HepG2 (cell line): ENCODE measurements at regions not wholly inside any gene's neighbourhood (a gene's known extent, or its start where the extent isn't known, plus 50 kb on each side); places are given as distances from the start of the nearest gene placed in this dataset.

ENCODE experiments used
- ATAC-seq: fragments of 200-7000 bp; cut with Tn5 transposase; 3 replicates; pipeline ENCODE4 v1.9.1; 2020; ENCODE audit warnings: mild to moderate bottlenecking, moderate library complexity
- BruUV-seq: library from RNA; stranded (reverse); fragments of 400-500 nt; replicated peaks from 2 replicates; lab custom pipeline; 2021; lab: Mats Ljungman, UMichigan
- CTCF ChIA-PET: fragments of 300-600 bp; formaldehyde crosslinking; extraction: SDS; loops from one replicate; lab custom pipeline; 2021; ENCODE audit warnings: low total read pairs, inconsistent platforms, low intra/inter-chr PET ratio; lab: Yijun Ruan, JAX
- POLR2A ChIA-PET: fragments of 350-600 bp; sonication (Branson Sonifier 250); formaldehyde crosslinking; loops from one replicate; lab custom pipeline; 2020; ENCODE audit warnings: antibody characterized with exemption, inconsistent platforms; lab: Yijun Ruan, JAX
- DNase-seq: peaks from one replicate; pipeline ENCODE4 v3.0.0-alpha.2; 2015; ENCODE audit warnings: low spot score
- FAIRE-seq: peaks from 3 replicates; lab custom pipeline; 2011; peaks lifted over from hg19 to GRCh38; lab: Jason Lieb, UNC
- H2AFZ ChIP-seq: one replicate; pipeline ENCODE4 v1.6.1; 2011; ENCODE audit warnings: low read length, inconsistent platforms
- H3K27ac ChIP-seq: fragments of 300-600 bp; 3 replicates; pipeline ENCODE4 v1.8.0; 2011; ENCODE audit warnings: mixed run types, mild to moderate bottlenecking, mixed read lengths, low read length, inconsistent platforms; ENCODE audit not compliant: insufficient read depth; ENCODE audit errors: extremely low read length
- H3K27me3 ChIP-seq, 2 experiments: fragments of 200-600 bp in 1 of 2; 2 replicates in 1 of 2; 3 replicates in 1 of 2; pipeline versions ENCODE4 v1.6.0 to v1.8.0; 2011; ENCODE audit warnings: low read length in 2 of 2, mild to moderate bottlenecking in 2 of 2, moderate library complexity in 2 of 2, inconsistent platforms in 1 of 2; ENCODE audit not compliant: insufficient read depth in 2 of 2, control insufficient read depth in 1 of 2
- H3K36me3 ChIP-seq, 2 experiments: fragments of 200-600 bp in 1 of 2; replicated peaks in 1 of 2; 2 replicates in 1 of 2; 3 replicates in 1 of 2; pipeline versions ENCODE4 v1.5.1 to v1.8.0; 2011; ENCODE audit warnings: low read length in 2 of 2, inconsistent platforms in 1 of 2; ENCODE audit not compliant: insufficient read depth in 2 of 2, control insufficient read depth in 1 of 2
- H3K4me1 ChIP-seq: 2 replicates; pipeline ENCODE4 v1.5.1; 2012; ENCODE audit warnings: low read length, inconsistent platforms; ENCODE audit not compliant: insufficient read depth
- H3K4me2 ChIP-seq: 2 replicates; pipeline ENCODE4 v1.6.0; 2011; ENCODE audit warnings: low read depth, low read length, inconsistent platforms
- H3K4me3 ChIP-seq, 3 experiments: fragments of 200-600 bp in 1 of 3; sonication (generic), shearing (Covaris generic) in 1 of 3; replicated peaks in 1 of 3; 2 replicates each; pipeline ENCODE4 v1.5.1; 2011 to 2016; ENCODE audit warnings: low read length in 3 of 3, inconsistent platforms in 2 of 3, low read depth in 2 of 3, mild to moderate bottlenecking in 2 of 3, control low read depth in 1 of 3, mixed read lengths in 1 of 3; ENCODE audit not compliant: insufficient read depth in 1 of 3
- H3K79me2 ChIP-seq: one replicate; pipeline ENCODE4 v1.6.1; 2011; ENCODE audit warnings: low read length, inconsistent platforms; ENCODE audit not compliant: insufficient read depth
- H3K9ac ChIP-seq: 2 replicates; pipeline ENCODE4 v1.6.0; 2011; ENCODE audit warnings: mild to moderate bottlenecking, low read depth, low read length, inconsistent platforms; ENCODE audit not compliant: insufficient read depth
- H3K9me3 ChIP-seq: 2 replicates; pipeline ENCODE4 v1.5.1; 2012; ENCODE audit warnings: mild to moderate bottlenecking, low read length
- H4K20me1 ChIP-seq: 2 replicates; pipeline ENCODE4 v1.6.0; 2011; ENCODE audit warnings: inconsistent platforms, mild to moderate bottlenecking, low read length, moderate library complexity; ENCODE audit not compliant: insufficient read depth
- CBX1 ChIP-seq: IDR thresholded peaks from one replicate; pipeline ENCODE4 v1.6.1; 2016; ENCODE audit warnings: antibody characterized with exemption, low read depth
- ESRRA ChIP-seq: sonication (generic); formaldehyde crosslinking; IDR thresholded peaks from 2 replicates; pipeline ENCODE4 v1.5.1; 2020; ENCODE audit warnings: mild to moderate bottlenecking, low read depth, missing genetic modification reagents
- GABPA ChIP-seq, 2 experiments: IDR thresholded peaks; 2 replicates each; pipeline ENCODE4 v1.6.1; 2011 to 2016; ENCODE audit warnings: low read depth in 2 of 2, low read length in 1 of 2, missing biosample characterization in 1 of 2, missing genetic modification characterization in 1 of 2
- MEF2D ChIP-seq: sonication (generic); formaldehyde crosslinking; IDR thresholded peaks from 2 replicates; pipeline ENCODE4 v1.5.1; 2020; ENCODE audit warnings: mild to moderate bottlenecking, missing genetic modification reagents
- ZFYVE20 ChIP-seq: sonication (generic); formaldehyde crosslinking; IDR thresholded peaks from 2 replicates; pipeline ENCODE4 v1.8.0; 2023; ENCODE audit warnings: low read depth, mild to moderate bottlenecking, moderate library complexity, missing genetic modification reagents, borderline replicate concordance
- WGBS: methylation state at CpG from one replicate; pipeline ENCODE4 v1.1.6; 2017; ENCODE audit warnings: low lambda C conversion rate; 5-methylcytosine and 5-hydroxymethylcytosine counted together
- in situ Hi-C: cut with HindIII; loops from 2 replicates; pipeline ENCODE4 v1.10.0; 2017; ENCODE audit warnings: low pct_unique_long_range_greater_than_20kb; ENCODE audit not compliant: extremely low pct_ligation_motif_present
- intact Hi-C: fragments of 100-400 bp; cut with micrococcal nuclease; formaldehyde crosslinking; loops from one replicate; pipeline ENCODE4 v1.10.0; 2022; ENCODE audit not compliant: unreplicated experiment
- TF ChIP-seq, protein P1 (sequence below): sonication (generic); IDR thresholded peaks from 2 replicates; pipeline ENCODE4 v1.6.1; 2016; ENCODE audit warnings: low read depth, borderline replicate concordance
- TF ChIP-seq, protein P2 (sequence below): sonication (generic); formaldehyde crosslinking; IDR thresholded peaks from 2 replicates; pipeline ENCODE4 v1.8.1; 2023; ENCODE audit warnings: mild to moderate bottlenecking, inconsistent platforms, moderate library complexity, missing genetic modification reagents, borderline replicate concordance

DNA sequence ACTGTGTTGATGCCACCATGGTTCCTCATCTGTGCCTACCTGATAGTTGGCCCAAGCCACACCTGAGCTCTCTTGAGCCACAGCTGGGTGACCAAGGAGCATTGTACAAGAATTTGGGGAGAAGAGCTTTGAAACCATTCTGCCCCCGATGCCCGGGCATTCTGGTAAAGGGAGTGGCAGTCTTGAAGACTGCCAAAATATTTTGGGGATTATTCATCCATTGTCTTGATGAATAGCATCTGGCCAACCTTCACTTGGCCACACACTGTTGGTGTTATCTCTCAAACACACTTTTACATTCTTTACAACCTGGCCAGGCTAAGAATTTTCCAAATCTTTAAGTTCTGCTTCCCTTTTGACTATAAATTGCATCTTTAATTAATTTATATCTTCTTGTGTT, 113.1 kb upstream of the PCBD1 start:
- Histone ChIP-seq H3K27ac (no peak overlapping the region), H3K4me3 (no peak overlapping the region), H3K9me3 (no peaks in the 10 kb centered on the region), H3K9ac (no peak overlapping the region), H3K4me2 (no peak overlapping the region), H4K20me1 (no peaks in the 10 kb centered on the region), H2AFZ (no peak overlapping the region), H3K79me2 (no peaks in the 10 kb centered on the region), H3K4me1 (no peaks in the 10 kb centered on the region), H3K27me3 (peaks cover 3 to 27% of the 10 kb centered on the region in 2 experiments; a peak in 2 of 5 replicates), H3K36me3 (no peaks in the 10 kb centered on the region)
- ChIA-PET POLR2A (no interaction called here), CTCF (no interaction called here)
- intact Hi-C loops: no loop called here
- WGBS: no CpG with 5 or more reads among the region's 2 CpGs
- BruUV-seq: no TSS peak
- TF ChIP-seq CBX1 (no peak), GABPA (IDR thresholded peaks at IDR 0.05; ENCODE audit: low read depth, low read length) (no peak), GABPA (CRISPR knock-in tag; IDR thresholded peaks at IDR 0.05; ENCODE audit: low read depth) (no peak), ESRRA (no peak), ZFYVE20 (CRISPR knock-in tag) (no peak), MEF2D (no peak)
- TF ChIP-seq, protein P1, sequence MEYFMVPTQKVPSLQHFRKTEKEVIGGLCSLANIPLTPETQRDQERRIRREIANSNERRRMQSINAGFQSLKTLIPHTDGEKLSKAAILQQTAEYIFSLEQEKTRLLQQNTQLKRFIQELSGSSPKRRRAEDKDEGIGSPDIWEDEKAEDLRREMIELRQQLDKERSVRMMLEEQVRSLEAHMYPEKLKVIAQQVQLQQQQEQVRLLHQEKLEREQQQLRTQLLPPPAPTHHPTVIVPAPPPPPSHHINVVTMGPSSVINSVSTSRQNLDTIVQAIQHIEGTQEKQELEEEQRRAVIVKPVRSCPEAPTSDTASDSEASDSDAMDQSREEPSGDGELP: no peak
- TF ChIP-seq, protein P2, sequence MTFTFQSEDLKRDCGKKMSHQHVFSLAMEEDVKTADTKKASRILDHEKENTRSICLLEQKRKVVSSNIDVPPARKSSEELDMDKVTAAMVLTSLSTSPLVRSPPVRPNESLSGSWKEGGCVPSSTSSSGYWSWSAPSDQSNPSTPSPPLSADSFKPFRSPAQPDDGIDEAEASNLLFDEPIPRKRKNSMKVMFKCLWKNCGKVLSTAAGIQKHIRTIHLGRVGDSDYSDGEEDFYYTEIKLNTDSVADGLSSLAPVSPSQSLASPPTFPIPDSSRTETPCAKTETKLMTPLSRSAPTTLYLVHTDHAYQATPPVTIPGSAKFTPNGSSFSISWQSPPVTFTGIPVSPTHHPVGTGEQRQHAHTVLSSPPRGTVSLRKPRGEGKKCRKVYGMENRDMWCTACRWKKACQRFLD (CRISPR knock-in tag): no peak
- DNase-seq (no peak), ATAC-seq (no peak), FAIRE-seq (no peak)
- in situ Hi-C loops: no loop called here
